Skeletal muscle satellite cell (primary cell): ENCODE measurements at regions not wholly inside any gene's neighbourhood (a gene's known extent, or its start where the extent isn't known, plus 50 kb on each side); places are given as distances from the start of the nearest gene placed in this dataset.

Experiments used
- H3K27me3 ChIP-seq: 2 replicates; pipeline ENCODE4 v1.7.0; 2013; ENCODE audit warnings: low read length; ENCODE audit not compliant: control insufficient read depth, insufficient read depth
- H3K36me3 ChIP-seq: 2 replicates; pipeline ENCODE4 v1.7.0; 2013; ENCODE audit warnings: mild to moderate bottlenecking, control low read depth, low read length; ENCODE audit not compliant: insufficient read depth
- H3K4me1 ChIP-seq: 2 replicates; pipeline ENCODE4 v1.7.0; 2013; ENCODE audit warnings: low read length; ENCODE audit not compliant: control insufficient read depth, insufficient read depth
- H3K4me2 ChIP-seq: 2 replicates; pipeline ENCODE4 v1.7.0; 2013; ENCODE audit warnings: mild to moderate bottlenecking, low read length
- H3K4me3 ChIP-seq: 2 replicates; pipeline ENCODE4 v1.7.0; 2013; ENCODE audit warnings: low read length
- H3K9ac ChIP-seq: 2 replicates; pipeline ENCODE4 v1.7.0; 2013; ENCODE audit warnings: mild to moderate bottlenecking, low read depth, low read length, moderate library complexity
- H3K9me3 ChIP-seq: replicated peaks from 2 replicates; pipeline ENCODE4 v1.7.0; 2013; ENCODE audit warnings: mild to moderate bottlenecking, control low read depth, low read length

DNA sequence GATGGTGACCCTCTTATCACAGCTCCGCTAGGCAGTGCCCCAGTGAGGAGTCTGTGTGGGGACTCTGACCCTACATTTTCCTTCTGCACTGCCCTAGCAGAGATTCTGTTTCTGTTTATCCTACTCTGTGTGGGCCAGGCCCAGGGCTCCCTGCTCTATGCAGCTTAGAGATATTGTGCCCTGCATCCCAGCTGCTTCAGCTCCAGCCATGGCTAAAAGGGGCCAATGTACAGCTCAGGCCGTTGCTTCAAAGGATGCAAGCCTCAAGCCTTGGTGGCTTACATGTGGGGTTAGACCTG is 2030.7 kb upstream of the CDH9 start:
- Histone ChIP-seq H3K36me3 (no peaks in the 10 kb centered on the region), H3K4me2 (no peak overlapping the region), H3K9ac (no peak overlapping the region), H3K9me3 (no peaks in the 10 kb centered on the region), H3K4me3 (no peak overlapping the region), H3K4me1 (no peaks in the 10 kb centered on the region), H3K27me3 (no peaks in the 10 kb centered on the region)

DNA sequence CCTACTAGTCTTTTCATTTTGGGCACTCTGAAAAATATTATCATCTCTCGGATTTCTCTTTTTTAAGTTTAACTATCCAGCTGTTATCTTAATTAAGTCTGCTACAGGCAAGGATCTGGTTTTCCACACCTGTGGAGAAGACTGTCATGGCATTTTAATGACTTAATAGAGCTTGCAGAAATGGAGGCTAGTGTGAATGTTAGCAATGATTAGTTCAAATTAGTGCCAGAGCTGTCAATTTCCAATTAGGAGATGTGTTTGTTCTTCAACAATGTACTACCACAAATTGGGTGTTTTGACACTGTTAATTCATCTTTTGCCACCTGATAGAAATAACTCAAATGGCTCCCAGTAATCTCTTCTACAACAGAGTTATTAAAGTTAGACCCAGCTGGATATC is 2023.0 kb upstream of the CDH9 start:
- Histone ChIP-seq H3K9me3 (no peaks in the 10 kb centered on the region), H3K27me3 (no peaks in the 10 kb centered on the region), H3K4me3 (no peak overlapping the region), H3K9ac (no peak overlapping the region), H3K4me1 (no peaks in the 10 kb centered on the region), H3K4me2 (no peak overlapping the region), H3K36me3 (no peaks in the 10 kb centered on the region)

DNA sequence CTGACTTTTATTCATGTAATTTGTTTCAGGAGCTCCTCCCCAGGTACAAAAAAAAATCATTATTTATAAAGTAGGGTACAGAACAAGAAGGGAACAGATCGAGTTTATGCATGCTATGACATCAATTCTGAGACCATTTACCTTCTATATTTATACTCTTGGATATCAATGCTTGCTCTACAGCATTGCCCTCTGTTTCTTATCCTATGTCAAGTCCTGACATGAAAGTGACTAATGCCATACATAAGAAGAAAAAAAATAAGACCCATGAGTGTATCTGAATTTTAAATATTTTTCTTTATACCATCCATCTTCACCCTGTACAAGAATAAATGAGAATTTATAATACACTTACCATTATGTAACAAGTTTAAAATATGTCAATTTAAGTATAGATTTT is 2016.3 kb upstream of the CDH9 start:
- no peaks in the 10 kb centered on the region for H3K27me3 ChIP-seq
- H3K9me3 ChIP-seq: no peaks in the 10 kb centered on the region
- no peak overlapping the region for H3K9ac ChIP-seq
- H3K4me1 ChIP-seq: no peaks in the 10 kb centered on the region
- H3K36me3 ChIP-seq: no peaks in the 10 kb centered on the region
- no peak overlapping the region for H3K4me3 ChIP-seq
- H3K4me2 ChIP-seq: no peak overlapping the region

DNA sequence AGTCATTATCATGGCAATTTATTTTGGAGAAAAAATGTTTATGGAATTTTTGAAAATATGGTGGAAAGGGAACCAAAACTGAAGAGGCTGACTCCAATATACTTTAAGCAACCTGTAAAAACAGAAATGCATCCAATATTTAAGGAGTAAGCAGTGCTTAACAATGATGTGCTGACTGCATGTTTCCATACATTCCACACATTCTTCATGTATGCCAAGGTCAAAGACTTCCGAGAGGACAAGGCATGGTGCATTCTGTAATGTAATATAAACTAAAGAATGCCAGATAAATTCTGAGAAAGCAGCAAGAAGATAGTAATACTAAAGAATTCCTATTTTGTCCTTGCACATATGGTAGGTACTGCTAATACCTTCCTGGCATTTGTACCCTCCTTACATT is 2015.9 kb upstream of the CDH9 start:
- Histone ChIP-seq H3K36me3 (no peaks in the 10 kb centered on the region), H3K4me1 (no peaks in the 10 kb centered on the region), H3K4me3 (no peak overlapping the region), H3K9me3 (no peaks in the 10 kb centered on the region), H3K9ac (no peak overlapping the region), H3K27me3 (no peaks in the 10 kb centered on the region), H3K4me2 (no peak overlapping the region)

DNA sequence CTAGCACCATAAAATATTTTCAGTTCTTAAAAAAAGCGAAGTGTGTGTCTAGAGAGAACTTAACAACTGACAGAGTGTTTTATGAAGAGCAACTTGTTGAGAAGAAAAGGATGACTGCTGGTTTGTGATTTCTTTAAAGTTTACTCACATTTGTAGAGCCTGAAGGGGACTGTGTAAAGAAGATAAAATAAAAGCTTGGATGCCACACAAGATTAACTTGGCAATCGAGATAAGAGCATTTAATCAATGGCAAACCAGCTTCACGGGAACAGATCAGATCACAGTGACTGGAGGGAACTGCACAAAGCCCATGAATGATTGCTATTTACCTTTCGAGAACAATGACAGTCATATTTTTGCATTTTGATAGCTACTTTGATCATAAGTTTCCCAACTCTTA is 2013.1 kb upstream of the CDH9 start:
- Histone ChIP-seq H3K9me3 (no peaks in the 10 kb centered on the region), H3K4me3 (no peak overlapping the region), H3K4me1 (no peaks in the 10 kb centered on the region), H3K4me2 (no peak overlapping the region), H3K27me3 (no peaks in the 10 kb centered on the region), H3K9ac (no peak overlapping the region), H3K36me3 (no peaks in the 10 kb centered on the region)

DNA sequence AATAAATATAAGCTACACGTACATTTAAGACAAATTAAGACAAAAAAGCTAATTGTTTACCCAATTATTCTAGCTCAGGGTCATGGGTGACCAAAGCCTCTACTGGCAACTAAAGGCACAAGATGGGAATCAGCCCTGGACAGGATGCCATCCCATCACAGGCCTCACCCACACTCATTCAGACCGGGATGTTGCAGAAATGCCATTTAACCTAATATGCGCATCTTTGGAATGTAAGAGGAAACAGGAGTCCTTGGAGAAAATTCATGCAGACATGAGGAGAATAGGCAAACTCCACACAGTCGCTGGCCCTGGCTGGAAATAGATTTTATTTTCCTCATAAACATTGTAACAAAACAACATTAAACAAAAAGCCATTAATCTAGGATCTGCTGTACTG is 2003.8 kb upstream of the CDH9 start:
- H3K27me3 ChIP-seq: no peaks in the 10 kb centered on the region
- H3K36me3 ChIP-seq: no peaks in the 10 kb centered on the region
- no peak overlapping the region for H3K9ac ChIP-seq
- H3K9me3 ChIP-seq: no peaks in the 10 kb centered on the region
- H3K4me3 ChIP-seq: no peak overlapping the region
- H3K4me2 ChIP-seq: no peak overlapping the region
- H3K4me1 ChIP-seq: no peaks in the 10 kb centered on the region

DNA sequence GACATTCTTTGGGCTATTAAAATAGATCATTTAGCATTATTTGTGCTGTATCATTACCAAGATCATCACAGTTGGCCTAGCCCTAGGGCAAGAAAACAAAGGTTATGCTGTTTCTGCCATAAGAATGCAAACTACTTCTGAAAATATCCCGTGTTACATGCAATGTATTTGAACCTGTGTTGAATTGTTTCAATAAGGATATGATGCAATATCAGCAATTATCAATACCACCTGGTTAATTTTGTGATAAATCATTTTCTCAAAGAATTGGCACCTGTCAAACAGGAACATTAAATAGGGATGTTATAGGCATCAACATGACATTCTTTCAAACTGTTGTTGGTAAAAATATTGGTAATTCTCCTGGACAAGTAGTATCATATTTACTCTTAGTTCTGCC is 2002.0 kb upstream of the CDH9 start:
- no peak overlapping the region for H3K4me2 ChIP-seq
- H3K36me3 ChIP-seq: no peaks in the 10 kb centered on the region
- no peak overlapping the region for H3K4me3 ChIP-seq
- H3K4me1 ChIP-seq: no peaks in the 10 kb centered on the region
- peaks cover 4% of the 10 kb centered on the region for H3K9me3 ChIP-seq
- no peak overlapping the region for H3K9ac ChIP-seq
- H3K27me3 ChIP-seq: no peaks in the 10 kb centered on the region

DNA sequence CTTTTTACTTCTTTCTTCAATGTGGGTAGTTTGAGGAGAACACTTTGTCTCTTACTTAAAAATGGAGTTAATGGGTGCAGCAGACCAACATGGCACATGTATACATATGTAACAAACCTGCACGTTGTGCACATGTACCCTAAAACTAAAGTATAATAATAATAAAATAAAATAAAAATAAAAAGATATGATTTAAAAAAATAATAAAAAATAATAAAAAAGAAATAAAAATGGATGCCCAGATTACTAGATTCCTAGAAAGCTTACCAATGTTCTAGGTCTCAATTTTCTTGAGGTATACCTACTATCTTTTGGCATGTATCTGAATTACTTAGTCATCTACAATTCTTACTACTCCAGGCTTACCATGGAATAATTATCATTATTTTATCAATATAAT is 2001.6 kb upstream of the CDH9 start:
- Histone ChIP-seq H3K9me3 (peaks cover 4% of the 10 kb centered on the region), H3K4me2 (no peak overlapping the region), H3K4me3 (no peak overlapping the region), H3K27me3 (no peaks in the 10 kb centered on the region), H3K9ac (no peak overlapping the region), H3K36me3 (no peaks in the 10 kb centered on the region), H3K4me1 (no peaks in the 10 kb centered on the region)

DNA sequence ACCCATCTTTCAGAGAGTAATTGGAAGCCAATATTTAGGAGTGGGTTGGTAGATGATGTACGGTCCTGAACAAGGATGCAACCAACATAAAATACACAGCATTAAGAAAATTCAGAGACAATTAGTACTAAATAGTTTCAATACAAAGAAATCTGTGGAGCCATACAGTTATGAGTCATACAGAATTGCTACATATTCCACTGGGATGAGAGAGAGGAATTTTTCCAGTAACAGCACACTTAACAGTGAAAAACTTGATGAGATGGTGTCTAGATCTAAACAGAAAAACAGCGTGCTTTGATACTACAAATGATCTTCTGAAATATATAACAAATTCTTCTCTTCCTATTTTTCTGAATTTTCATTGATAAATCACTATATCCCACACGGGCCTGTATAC is 1999.3 kb upstream of the CDH9 start:
- H3K4me3 ChIP-seq: no peak overlapping the region
- no peak overlapping the region for H3K9ac ChIP-seq
- no peaks in the 10 kb centered on the region for H3K27me3 ChIP-seq
- H3K4me1 ChIP-seq: no peaks in the 10 kb centered on the region
- H3K4me2 ChIP-seq: no peak overlapping the region
- peaks cover 6% of the 10 kb centered on the region for H3K9me3 ChIP-seq
- H3K36me3 ChIP-seq: no peaks in the 10 kb centered on the region

DNA sequence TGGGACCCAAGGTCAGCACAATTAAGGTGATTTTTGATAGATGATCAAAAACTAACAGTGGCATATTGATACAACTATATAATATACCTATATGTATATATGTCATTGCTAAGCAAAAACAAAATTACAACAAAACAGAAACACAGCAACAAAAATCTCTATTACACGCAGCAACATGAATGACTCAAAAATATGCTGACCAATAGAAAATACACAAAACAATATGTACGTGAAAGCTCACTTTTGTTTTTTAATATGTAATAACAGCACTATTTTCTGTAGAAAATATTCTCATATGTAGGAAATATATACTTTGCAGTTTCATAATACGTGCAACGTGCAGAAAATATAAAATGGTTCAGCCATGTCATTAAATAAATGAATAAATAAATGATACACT is 1985.7 kb upstream of the CDH9 start:
- Histone ChIP-seq H3K9me3 (peaks cover 4% of the 10 kb centered on the region), H3K4me1 (no peaks in the 10 kb centered on the region), H3K4me3 (no peak overlapping the region), H3K4me2 (no peak overlapping the region), H3K9ac (no peak overlapping the region), H3K36me3 (no peaks in the 10 kb centered on the region), H3K27me3 (no peaks in the 10 kb centered on the region)

DNA sequence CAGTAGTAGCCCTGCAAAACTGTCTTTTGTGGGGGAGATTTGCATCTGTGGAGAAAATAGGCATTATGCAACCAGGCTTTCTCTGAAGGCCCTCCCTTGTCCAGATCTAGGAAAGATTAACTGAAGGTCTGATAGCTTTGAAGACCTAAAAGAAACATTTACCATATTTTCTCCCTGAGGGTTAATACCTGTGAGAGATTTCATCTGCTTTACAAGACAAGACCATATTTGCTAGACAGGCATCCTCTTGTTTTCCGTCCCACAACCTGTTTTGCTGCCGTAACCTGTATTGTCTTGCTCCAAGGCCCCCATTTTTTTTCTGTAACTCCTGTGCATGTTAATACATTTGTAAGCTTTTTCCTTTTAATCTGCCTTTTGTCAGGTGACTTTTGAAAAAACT is 1985.2 kb upstream of the CDH9 start:
- no peak overlapping the region for H3K9ac ChIP-seq

DNA sequence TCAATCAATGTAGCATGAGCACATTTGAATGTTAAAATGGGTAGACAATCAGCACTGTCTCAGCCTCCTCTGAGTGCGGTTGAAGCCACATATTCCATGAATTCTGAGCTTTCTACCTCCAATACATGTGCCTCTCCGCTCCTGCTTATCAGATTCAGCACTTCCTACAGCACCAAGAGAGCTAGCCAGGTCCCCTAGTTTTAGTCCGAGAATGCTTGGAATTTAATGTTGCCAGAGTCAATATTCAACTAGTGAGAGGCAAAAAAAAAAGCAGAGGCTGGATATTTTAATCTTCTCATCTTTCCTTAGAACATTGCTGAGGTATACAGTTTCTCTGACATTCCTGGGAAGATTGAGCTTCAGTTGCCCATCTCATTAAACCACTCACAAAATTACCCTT is 1979.1 kb upstream of the CDH9 start:
- H3K4me3 ChIP-seq: no peak overlapping the region
- no peaks in the 10 kb centered on the region for H3K27me3 ChIP-seq
- H3K9ac ChIP-seq: no peak overlapping the region
- H3K4me1 ChIP-seq: no peaks in the 10 kb centered on the region
- H3K4me2 ChIP-seq: no peak overlapping the region
- H3K9me3 ChIP-seq: peaks cover 9% of the 10 kb centered on the region
- no peaks in the 10 kb centered on the region for H3K36me3 ChIP-seq

More for the DNA sequence above, 1985.2 kb upstream of the CDH9 start:
- H3K27me3 ChIP-seq: no peaks in the 10 kb centered on the region
- H3K4me1 ChIP-seq: no peaks in the 10 kb centered on the region
- peaks cover 4% of the 10 kb centered on the region for H3K9me3 ChIP-seq
- no peak overlapping the region for H3K4me3 ChIP-seq
- no peaks in the 10 kb centered on the region for H3K36me3 ChIP-seq
- no peak overlapping the region for H3K4me2 ChIP-seq

DNA sequence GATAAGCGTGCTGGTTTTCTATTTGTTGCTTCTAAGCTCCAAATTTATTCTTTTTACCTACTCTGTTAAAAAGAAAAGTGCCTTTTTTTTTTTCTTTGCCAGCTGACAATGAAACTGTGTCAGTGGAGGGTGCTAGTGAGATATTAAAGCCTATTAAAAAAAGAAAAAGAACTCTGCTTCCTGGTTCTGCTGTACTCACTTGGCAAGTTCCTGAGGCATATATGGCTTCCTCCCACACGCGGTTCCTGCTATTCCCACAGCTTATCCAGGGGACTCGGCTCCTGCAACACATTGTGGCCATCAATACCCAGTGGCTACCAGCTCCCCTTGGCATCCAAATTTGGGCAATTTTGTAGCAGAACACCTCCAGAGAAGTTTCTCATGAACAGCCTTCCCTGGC is 1977.7 kb upstream of the CDH9 start:
- H3K9ac ChIP-seq: no peak overlapping the region
- H3K4me1 ChIP-seq: no peaks in the 10 kb centered on the region
- no peak overlapping the region for H3K4me2 ChIP-seq
- H3K36me3 ChIP-seq: no peaks in the 10 kb centered on the region
- no peaks in the 10 kb centered on the region for H3K27me3 ChIP-seq
- H3K9me3 ChIP-seq: peaks cover 9% of the 10 kb centered on the region
- no peak overlapping the region for H3K4me3 ChIP-seq
